Testis (tissue), 2 donors: ENCODE measurements at regions not wholly inside any gene's neighbourhood (a gene's known extent, or its start where the extent isn't known, plus 50 kb on each side); places are given as distances from the start of the nearest gene placed in this dataset.

Source experiments
- DNase-seq: peaks from one replicate; pipeline ENCODE4 v3.0.0-alpha.2; 2019
- H3K27ac ChIP-seq, 2 donors: fragments of 200-600 bp; sonication (generic); one replicate each; pipeline ENCODE4 v1.5.1; 2019
- H3K27me3 ChIP-seq: fragments of 200-600 bp; sonication (generic); one replicate; pipeline ENCODE4 v1.5.1; 2019
- H3K36me3 ChIP-seq: fragments of 200-600 bp; sonication (generic); one replicate; pipeline ENCODE4 v1.5.1; 2017; ENCODE audit warnings: low read depth; ENCODE audit errors: missing control alignments
- H3K4me1 ChIP-seq: fragments of 200-600 bp; sonication (generic); one replicate; pipeline ENCODE4 v1.5.1; 2019
- H3K4me3 ChIP-seq, 2 donors: fragments of 200-600 bp; sonication (generic); one replicate each; pipeline ENCODE4 v1.5.1; 2017 to 2019
- H3K9me3 ChIP-seq: fragments of 200-600 bp; sonication (generic); one replicate; pipeline ENCODE4 v1.5.1; 2017
- CTCF ChIP-seq, 3 experiments: fragments of 450-650 bp in 2 of 3; fragments of 200-600 bp in 1 of 3; sonication (generic) in 1 of 3; IDR thresholded peaks; one replicate each; pipeline ENCODE4 v1.5.1; 2016 to 2019; ENCODE audit warnings: antibody characterized with exemption in 3 of 3, mild to moderate bottlenecking in 2 of 3, moderate library complexity in 1 of 3
- POLR2A ChIP-seq: fragments of 450-650 bp; IDR thresholded peaks from one replicate; pipeline ENCODE4 v1.6.1; 2017; ENCODE audit warnings: antibody characterized with exemption, mild to moderate bottlenecking, moderate library complexity
- WGBS, 2 donors: methylation state at CpG; one replicate each; pipeline ENCODE4 v1.1.5; 2018; 5-methylcytosine and 5-hydroxymethylcytosine counted together
- intact Hi-C: fragments of 100-400 bp; cut with DNase I; formaldehyde crosslinking; loops from one replicate; pipeline ENCODE4 v1.15.1; 2023; ENCODE audit warnings: low total_unique reads

- DNase-seq = no peak
- WGBS, 2 donors = 48 to 100% methylated on average over 2 of the region's 2 CpGs
- Histone ChIP-seq H3K9me3 (no peaks in the 10 kb centered on the region), H3K27me3 (no peaks in the 10 kb centered on the region), H3K4me1 (no peaks in the 10 kb centered on the region), H3K27ac (no peak overlapping the region), H3K4me3 (no peak overlapping the region), H3K36me3 (no peaks in the 10 kb centered on the region)
- TF ChIP-seq POLR2A = no peak
- TF ChIP-seq CTCF (IDR thresholded peaks at IDR 0.05) = no peak
- intact Hi-C loops = no loop called here
These were observed 460.9 kb upstream of the ADAMTS9 start for GRCh38 chr3:65148687-65149086.

DNA sequence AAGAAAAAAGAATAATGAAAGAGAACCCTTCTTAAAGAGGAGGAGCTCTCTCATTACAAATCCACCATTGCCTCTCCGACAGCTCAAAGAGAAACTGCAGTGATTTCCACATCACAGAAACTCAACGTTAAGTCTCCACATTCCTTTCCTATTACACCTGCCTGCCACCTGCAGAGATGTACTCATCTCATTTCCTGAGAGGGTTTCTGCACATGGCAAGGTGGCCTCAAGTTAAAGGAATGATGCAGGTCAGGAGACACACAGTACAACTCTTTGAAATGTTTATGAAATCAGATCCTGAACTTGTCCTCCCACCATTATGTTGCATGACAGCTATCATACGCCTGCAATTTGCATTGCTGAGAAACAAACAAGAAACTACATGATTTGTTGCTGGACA lies 458.4 kb upstream of the ADAMTS9 start:
- TF ChIP-seq CTCF (IDR thresholded peaks at IDR 0.05) (no peak), POLR2A (no peak)
- Histone ChIP-seq H3K4me3 (no peak overlapping the region), H3K4me1 (no peaks in the 10 kb centered on the region), H3K27ac (no peak overlapping the region), H3K36me3 (no peaks in the 10 kb centered on the region), H3K9me3 (no peaks in the 10 kb centered on the region), H3K27me3 (no peaks in the 10 kb centered on the region)
- DNase-seq = no peak
- 68 to 75% methylated on average over 3 of the region's 3 CpGs for WGBS, 2 donors
- intact Hi-C loops = no loop called here

- DNase-seq = no peak
- no peaks in the 10 kb centered on the region for H3K27me3 ChIP-seq
- H3K27ac ChIP-seq = no peak overlapping the region
- intact Hi-C loops = no loop called here
- no peaks in the 10 kb centered on the region for H3K9me3 ChIP-seq
- TF ChIP-seq CTCF (IDR thresholded peaks at IDR 0.05) (no peak), POLR2A (no peak)
- no peaks in the 10 kb centered on the region for H3K4me1 ChIP-seq
- H3K36me3 ChIP-seq = no peaks in the 10 kb centered on the region
- WGBS, 2 donors = 78 to 80% methylated on average over 1 of the region's 1 CpG
- H3K4me3 ChIP-seq = no peak overlapping the region
These were observed 457.9 kb upstream of the ADAMTS9 start for GRCh38 chr3:65145680-65146079.

- no peak for DNase-seq
- intact Hi-C loops = no loop called here
- no peak overlapping the region for H3K4me3 ChIP-seq
- H3K4me1 ChIP-seq = no peaks in the 10 kb centered on the region
- no peaks in the 10 kb centered on the region for H3K27me3 ChIP-seq
- no peaks in the 10 kb centered on the region for H3K36me3 ChIP-seq
- H3K9me3 ChIP-seq = no peaks in the 10 kb centered on the region
- H3K27ac ChIP-seq = no peak overlapping the region
- TF ChIP-seq POLR2A (no peak), CTCF (IDR thresholded peaks at IDR 0.05) (no peak)
These were observed 457.1 kb upstream of the ADAMTS9 start for GRCh38 chr3:65144791-65145351.

DNA sequence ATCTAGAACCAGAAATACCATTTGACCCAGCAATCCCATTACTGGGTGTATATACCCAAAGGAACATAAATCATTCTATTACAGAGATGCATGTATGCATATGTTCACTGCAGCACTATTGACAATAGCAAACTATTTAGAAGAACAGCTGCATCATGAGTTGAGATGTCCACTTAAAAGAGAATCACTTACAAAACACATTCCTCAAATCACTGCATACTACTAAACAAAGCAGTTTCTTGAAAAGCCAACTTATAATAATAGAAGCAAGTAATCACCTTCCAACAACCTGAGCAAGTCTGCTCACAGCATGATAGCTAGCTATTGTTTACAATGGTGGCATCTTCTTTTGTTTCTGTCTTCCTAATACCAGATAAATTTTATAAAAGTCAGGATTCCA lies 454.7 kb upstream of the ADAMTS9 start:
- DNase-seq = no peak

More for the DNA sequence above, 454.7 kb upstream of the ADAMTS9 start:
- intact Hi-C loops = no loop called here
- Histone ChIP-seq H3K36me3 (no peaks in the 10 kb centered on the region), H3K4me1 (no peaks in the 10 kb centered on the region), H3K27me3 (no peaks in the 10 kb centered on the region), H3K4me3 (no peak overlapping the region), H3K9me3 (no peaks in the 10 kb centered on the region), H3K27ac (no peak overlapping the region)
- TF ChIP-seq POLR2A (no peak), CTCF (IDR thresholded peaks at IDR 0.05) (no peak)
